ENCODE measurements at regions not wholly inside any gene's neighbourhood (a gene's known extent, or its start where the extent isn't known, plus 50 kb on each side); places are given as distances from the start of the nearest gene placed in this dataset.

- Histone ChIP-seq H3K9me2 (ENCODE audit: insufficient read depth, low read length) (no peaks in the 10 kb centered on the region), H3F3A (ENCODE audit: insufficient read depth, low read length, poor library complexity, severe bottlenecking) (no peaks in the 10 kb centered on the region), H3K27ac (ENCODE audit: low read length) (no peak overlapping the region), H3K9ac (ENCODE audit: low read length) (no peak overlapping the region), H2AFZ (ENCODE audit: low read depth, low read length) (no peak overlapping the region), H4K20me1 (ENCODE audit: insufficient read depth) (no peaks in the 10 kb centered on the region), H3K79me2 (replicated peaks; ENCODE audit: insufficient read depth, low read length) (no peaks in the 10 kb centered on the region), H3K36me3 (ENCODE audit: insufficient read depth, low read length) (no peaks in the 10 kb centered on the region), H3K4me3 (ENCODE audit: low read length) (no peak overlapping the region), H3K9me3 (ENCODE audit: low read length) (no peaks in the 10 kb centered on the region), H3K27me3 (ENCODE audit: insufficient read depth, low read depth, low read length) (no peaks in the 10 kb centered on the region), H3K4me2 (ENCODE audit: low read length) (no peak overlapping the region)
- TF ChIP-seq MXI1 (conservative IDR thresholded peaks at IDR 0.05; ENCODE audit: poor library complexity, severe bottlenecking) (no peak), EZH2 (IDR thresholded peaks at IDR 0.05; ENCODE audit: borderline replicate concordance, insufficient read depth, low read length, poor library complexity, severe bottlenecking) (no peak), RAD21 (conservative IDR thresholded peaks at IDR 0.05) (no peak), TAF1 (IDR thresholded peaks at IDR 0.05; ENCODE audit: low read depth) (no peak), SMC3 (conservative IDR thresholded peaks at IDR 0.05; ENCODE audit: poor library complexity) (no peak), CTCF (IDR thresholded peaks at IDR 0.05; ENCODE audit: poor library complexity, severe bottlenecking) (no peak), EP300 (conservative IDR thresholded peaks at IDR 0.05; ENCODE audit: poor library complexity, severe bottlenecking) (no peak)
Observed at GRCh38 chr10:128301051-128301450, 174.8 kb upstream of the MKI67 start.

- Histone ChIP-seq H3K9me3 (ENCODE audit: low read length) (no peaks in the 10 kb centered on the region), H3K27ac (ENCODE audit: low read length) (no peak overlapping the region), H3F3A (ENCODE audit: insufficient read depth, low read length, poor library complexity, severe bottlenecking) (no peaks in the 10 kb centered on the region), H3K36me3 (ENCODE audit: insufficient read depth, low read length) (no peaks in the 10 kb centered on the region), H3K4me2 (ENCODE audit: low read length) (no peak overlapping the region), H3K79me2 (replicated peaks; ENCODE audit: insufficient read depth, low read length) (no peaks in the 10 kb centered on the region), H4K20me1 (ENCODE audit: insufficient read depth) (no peaks in the 10 kb centered on the region), H3K9ac (ENCODE audit: low read length) (no peak overlapping the region), H3K4me3 (ENCODE audit: low read length) (no peak overlapping the region), H3K27me3 (ENCODE audit: insufficient read depth, low read depth, low read length) (peaks cover 5% of the 10 kb centered on the region), H3K9me2 (ENCODE audit: insufficient read depth, low read length) (no peaks in the 10 kb centered on the region), H2AFZ (ENCODE audit: low read depth, low read length) (no peak overlapping the region)
- TF ChIP-seq EP300 (conservative IDR thresholded peaks at IDR 0.05; ENCODE audit: poor library complexity, severe bottlenecking): no peak
- TF ChIP-seq MXI1 (conservative IDR thresholded peaks at IDR 0.05; ENCODE audit: poor library complexity, severe bottlenecking): no peak
- no peak for TF ChIP-seq EZH2 (IDR thresholded peaks at IDR 0.05; ENCODE audit: borderline replicate concordance, insufficient read depth, low read length, poor library complexity, severe bottlenecking)
- no peak for TF ChIP-seq CTCF (IDR thresholded peaks at IDR 0.05; ENCODE audit: poor library complexity, severe bottlenecking)
- TF ChIP-seq POLR2AphosphoS5 (IDR thresholded peaks at IDR 0.05): no peak
- no peak for TF ChIP-seq REST (IDR thresholded peaks at IDR 0.05; ENCODE audit: borderline replicate concordance)
- no peak for TF ChIP-seq SMC3 (conservative IDR thresholded peaks at IDR 0.05; ENCODE audit: poor library complexity)
- no peak for TF ChIP-seq RAD21 (conservative IDR thresholded peaks at IDR 0.05)
- TF ChIP-seq TAF1 (IDR thresholded peaks at IDR 0.05; ENCODE audit: low read depth): no peak
Observed at GRCh38 chr10:128302808-128303207, 176.6 kb upstream of the MKI67 start.
